Endodermal cell (in vitro differentiated cells): ENCODE measurements at regions not wholly inside any gene's neighbourhood (a gene's known extent, or its start where the extent isn't known, plus 50 kb on each side); places are given as distances from the start of the nearest gene placed in this dataset.

Experiments used
- DNase-seq: peaks from one replicate; pipeline ENCODE4 v3.0.0-alpha.2; 2017
- H3K27ac ChIP-seq: 2 replicates; pipeline ENCODE4 v1.5.1; 2013; ENCODE audit warnings: mild to moderate bottlenecking, low read depth, low read length, moderate library complexity
- H3K27me3 ChIP-seq: 2 replicates; pipeline ENCODE4 v1.6.1; 2013; ENCODE audit warnings: mild to moderate bottlenecking, low read length, moderate library complexity; ENCODE audit not compliant: insufficient read depth, control insufficient read depth, poor library complexity, severe bottlenecking
- H3K36me3 ChIP-seq: 2 replicates; pipeline ENCODE4 v1.7.0; 2013; ENCODE audit warnings: mild to moderate bottlenecking, low read length, moderate library complexity; ENCODE audit not compliant: control insufficient read depth, insufficient read depth
- H3K4me1 ChIP-seq: one replicate; pipeline ENCODE4 v1.7.0; 2013; ENCODE audit warnings: low read length; ENCODE audit not compliant: control insufficient read depth, insufficient read depth
- H3K4me3 ChIP-seq: 2 replicates; pipeline ENCODE4 v1.5.1; 2013; ENCODE audit warnings: mild to moderate bottlenecking, low read length, moderate library complexity
- H3K9ac ChIP-seq: 2 replicates; pipeline ENCODE4 v1.6.1; 2013; ENCODE audit warnings: mild to moderate bottlenecking, low read length, moderate library complexity; ENCODE audit not compliant: poor library complexity, severe bottlenecking; ENCODE audit errors: extremely low read depth
- H3K9me3 ChIP-seq: 2 replicates; pipeline ENCODE4 v1.6.1; 2013; ENCODE audit warnings: mild to moderate bottlenecking, low read length, moderate library complexity; ENCODE audit not compliant: control insufficient read depth
- H3K27ac Mint-ChIP-seq: 2 replicates; pipeline ENCODE4 v1.8.0; 2020; ENCODE audit warnings: mixed read lengths
- H3K27me3 Mint-ChIP-seq: 2 replicates; pipeline ENCODE4 v1.8.0; 2021; ENCODE audit warnings: mild to moderate bottlenecking, mixed read lengths; ENCODE audit not compliant: insufficient read depth
- H3K36me3 Mint-ChIP-seq: 2 replicates; pipeline ENCODE4 v1.8.0; 2020; ENCODE audit warnings: low read depth, mixed read lengths
- H3K4me1 Mint-ChIP-seq: 2 replicates; pipeline ENCODE4 v1.8.0; 2020; ENCODE audit warnings: mixed read lengths
- H3K4me3 Mint-ChIP-seq: 2 replicates; pipeline ENCODE4 v1.8.0; 2020; ENCODE audit warnings: mild to moderate bottlenecking, moderate library complexity, mixed read lengths
- H3K9me3 Mint-ChIP-seq: 2 replicates; pipeline ENCODE4 v1.8.0; 2020; ENCODE audit warnings: mild to moderate bottlenecking, mixed read lengths
- CTCF ChIP-seq: fragments of 200-600 bp; sonication (generic); conservative IDR thresholded peaks from 2 replicates; pipeline ENCODE4 v1.5.0; 2021; ENCODE audit warnings: antibody characterized with exemption, mild to moderate bottlenecking
- WGBS, 2 experiments: methylation state at CpG; one replicate each; pipeline versions ENCODE4 v1.1.5 to v1.1.7; 2013; ENCODE audit warnings: missing lambda C conversion rate in 2 of 2, mixed read lengths in 1 of 2; ENCODE audit not compliant: insufficient coverage in 1 of 2, insufficient read length in 1 of 2; 5-methylcytosine and 5-hydroxymethylcytosine counted together

- peaks cover 10% of the 10 kb centered on the region for H3K4me1 Mint-ChIP-seq
- peak; percentile 36 for DNase-seq
- no peak overlapping the region for H3K4me3 ChIP-seq
- H3K9ac ChIP-seq: no peak overlapping the region
- WGBS, 2 experiments: 92 to 93% methylated on average over 14 to 21 of the region's 21 CpGs
- H3K36me3 Mint-ChIP-seq: no peaks in the 10 kb centered on the region
- H3K27me3 Mint-ChIP-seq: peaks cover 2% of the 10 kb centered on the region
- no peaks in the 10 kb centered on the region for H3K36me3 ChIP-seq
- H3K4me3 Mint-ChIP-seq: no peak overlapping the region
- no peaks in the 10 kb centered on the region for H3K9me3 Mint-ChIP-seq
- H3K27me3 ChIP-seq: peaks cover 21% of the 10 kb centered on the region
- H3K4me1 ChIP-seq: no peaks in the 10 kb centered on the region
- no peak for TF ChIP-seq CTCF
- H3K9me3 ChIP-seq: no peaks in the 10 kb centered on the region
- H3K27ac Mint-ChIP-seq: no peak overlapping the region
- no peak overlapping the region for H3K27ac ChIP-seq
These were observed 221.0 kb upstream of the IER5L start for GRCh38 chr9:129398961-129399633.

- H3K27ac ChIP-seq: no peak overlapping the region
- H3K9ac ChIP-seq: no peak overlapping the region
- H3K27me3 ChIP-seq: peaks cover 21% of the 10 kb centered on the region
- H3K27ac Mint-ChIP-seq: no peak overlapping the region
- H3K4me3 ChIP-seq: no peak overlapping the region
- H3K4me3 Mint-ChIP-seq: no peak overlapping the region
- H3K4me1 Mint-ChIP-seq: peaks cover 7% of the 10 kb centered on the region
- H3K4me1 ChIP-seq: no peaks in the 10 kb centered on the region
- WGBS, 2 experiments: 82 to 85% methylated on average over 12 to 20 of the region's 20 CpGs
- peaks cover 2% of the 10 kb centered on the region for H3K27me3 Mint-ChIP-seq
- no peak for TF ChIP-seq CTCF
- peak; percentile 53 for DNase-seq
- no peaks in the 10 kb centered on the region for H3K36me3 ChIP-seq
- H3K36me3 Mint-ChIP-seq: no peaks in the 10 kb centered on the region
- H3K9me3 Mint-ChIP-seq: no peaks in the 10 kb centered on the region
- H3K9me3 ChIP-seq: no peaks in the 10 kb centered on the region
These were observed 220.3 kb upstream of the IER5L start for GRCh38 chr9:129398101-129398960.

GRCh38 chr9:129397335-129397734, 219.3 kb upstream of the IER5L start:
- no peak for DNase-seq
- H3K4me1 ChIP-seq: no peaks in the 10 kb centered on the region
- Mint-ChIP-seq H3K27me3 (peaks cover 2% of the 10 kb centered on the region), H3K27ac (no peak overlapping the region), H3K4me1 (peaks cover 6% of the 10 kb centered on the region), H3K9me3 (no peaks in the 10 kb centered on the region), H3K4me3 (no peak overlapping the region), H3K36me3 (no peaks in the 10 kb centered on the region)
- H3K36me3 ChIP-seq: no peaks in the 10 kb centered on the region
- H3K9ac ChIP-seq: no peak overlapping the region
- no peaks in the 10 kb centered on the region for H3K9me3 ChIP-seq
- H3K4me3 ChIP-seq: no peak overlapping the region
- TF ChIP-seq CTCF: no peak
- no peak overlapping the region for H3K27ac ChIP-seq
- WGBS, 2 experiments: 89 to 94% methylated on average over 6 of the region's 6 CpGs
- H3K27me3 ChIP-seq: peaks cover 21% of the 10 kb centered on the region
